Endothelial cell of umbilical vein (primary cell): ENCODE measurements at regions not wholly inside any gene's neighbourhood (a gene's known extent, or its start where the extent isn't known, plus 50 kb on each side); places are given as distances from the start of the nearest gene placed in this dataset.

Experiments
- BruUV-seq: library from RNA; stranded (reverse); fragments of 400-500 nt; replicated peaks from 2 replicates; lab custom pipeline; 2021; lab: Mats Ljungman, UMichigan
- CTCF ChIA-PET: fragments of 300-600, 350-600 bp; sonication (Branson Sonifier 250); formaldehyde crosslinking; loops from one replicate; lab custom pipeline; 2021; ENCODE audit warnings: antibody characterized with exemption, inconsistent platforms; lab: Charles Lee
- POLR2A ChIA-PET: fragments of 300-600, 350-600 bp; sonication (Branson Sonifier 250); formaldehyde crosslinking; loops from one replicate; lab custom pipeline; 2021; ENCODE audit warnings: antibody characterized with exemption, inconsistent platforms; lab: Charles Lee
- DNase-seq: peaks from one replicate; pipeline ENCODE4 v3.0.0-alpha.2; 2011; ENCODE audit warnings: low read depth, low spot score
- FAIRE-seq: peaks from 2 replicates; lab custom pipeline; 2011; peaks lifted over from hg19 to GRCh38; lab: Jason Lieb, UNC
- H2AFZ ChIP-seq: 2 replicates; pipeline ENCODE4 v1.6.0; 2012; ENCODE audit warnings: low read depth, low read length, control low read depth, inconsistent platforms
- H3K27ac ChIP-seq: 2 replicates; pipeline ENCODE4 v1.5.1; 2011; ENCODE audit warnings: low read depth, mild to moderate bottlenecking, control low read depth, low read length, moderate library complexity; ENCODE audit not compliant: insufficient read depth
- H3K27me3 ChIP-seq, 2 experiments: 2 replicates each; pipeline versions ENCODE4 v1.6.0 to v1.6.1; 2011; ENCODE audit warnings: low read length in 2 of 2, mixed read lengths in 1 of 2; ENCODE audit not compliant: control insufficient read depth in 2 of 2, insufficient read depth in 2 of 2
- H3K36me3 ChIP-seq, 2 experiments: 2 replicates in 1 of 2; 3 replicates in 1 of 2; pipeline ENCODE4 v1.5.1; 2011; ENCODE audit warnings: low read length in 2 of 2, mild to moderate bottlenecking in 1 of 2, moderate library complexity in 1 of 2; ENCODE audit not compliant: control insufficient read depth in 2 of 2, insufficient read depth in 2 of 2; ENCODE audit errors: extremely low read depth in 1 of 2
- H3K4me1 ChIP-seq: 3 replicates; pipeline ENCODE4 v1.5.1; 2011; ENCODE audit warnings: mild to moderate bottlenecking, low read length; ENCODE audit not compliant: control insufficient read depth, insufficient read depth; ENCODE audit errors: extremely low read depth
- H3K4me2 ChIP-seq: 2 replicates; pipeline ENCODE4 v1.6.1; 2011; ENCODE audit warnings: low read length, control low read depth, mixed read lengths; ENCODE audit not compliant: insufficient read depth
- H3K4me3 ChIP-seq, 3 experiments: fragments of 200-600 bp in 1 of 3; sonication (generic), shearing (Covaris generic) in 1 of 3; replicated peaks in 1 of 3; 2 replicates each; pipeline ENCODE4 v1.5.1; 2011 to 2016; ENCODE audit warnings: control low read depth in 3 of 3, low read length in 3 of 3, mild to moderate bottlenecking in 2 of 3, inconsistent platforms in 1 of 3, low read depth in 1 of 3, moderate library complexity in 1 of 3; ENCODE audit not compliant: insufficient read depth in 1 of 3
- H3K79me2 ChIP-seq: 2 replicates; pipeline ENCODE4 v1.6.0; 2012; ENCODE audit warnings: low read length, inconsistent platforms; ENCODE audit not compliant: control insufficient read depth, insufficient read depth
- H3K9ac ChIP-seq: replicated peaks from 2 replicates; pipeline ENCODE3; 2011; ENCODE audit warnings: low read length, control low read depth; ENCODE audit not compliant: insufficient read depth; ENCODE audit errors: extremely low read depth
- H3K9me1 ChIP-seq: replicated peaks from 3 replicates; pipeline ENCODE4 v1.6.0; 2011; ENCODE audit warnings: mild to moderate bottlenecking, low read length; ENCODE audit not compliant: control insufficient read depth, insufficient read depth; ENCODE audit errors: extremely low read depth
- H3K9me3 ChIP-seq: replicated peaks from 2 replicates; pipeline ENCODE4 v1.5.1; 2012; ENCODE audit warnings: low read length, inconsistent platforms; ENCODE audit not compliant: control insufficient read depth, insufficient read depth
- H4K20me1 ChIP-seq: replicated peaks from 2 replicates; pipeline ENCODE3; 2011; ENCODE audit warnings: mild to moderate bottlenecking, low read length; ENCODE audit not compliant: control insufficient read depth, insufficient read depth; ENCODE audit errors: extremely low read depth
- CTCF ChIP-seq, 2 donors: IDR thresholded peaks; 1 replicate in 1 of 2; 2 replicates in 1 of 2; pipeline ENCODE4 v1.5.1; 2011; ENCODE audit warnings: low read length in 2 of 2, mild to moderate bottlenecking in 2 of 2, moderate library complexity in 2 of 2, control low read depth in 1 of 2, inconsistent platforms in 1 of 2, low read depth in 1 of 2; ENCODE audit not compliant: insufficient read depth in 1 of 2; ENCODE audit errors: extremely low read depth in 1 of 2
- EZH2 ChIP-seq: IDR thresholded peaks from 2 replicates; pipeline ENCODE4 v1.6.1; 2012; ENCODE audit warnings: borderline replicate concordance, low read depth, mild to moderate bottlenecking, moderate library complexity, low read length, inconsistent platforms; ENCODE audit not compliant: severe bottlenecking
- FOS ChIP-seq: IDR thresholded peaks from 2 replicates; pipeline ENCODE4 v1.6.1; 2011; ENCODE audit warnings: mild to moderate bottlenecking, low read length, moderate library complexity, borderline replicate concordance; ENCODE audit not compliant: insufficient read depth
- GATA2 ChIP-seq: IDR thresholded peaks from 2 replicates; pipeline ENCODE4 v1.7.0; 2011; ENCODE audit warnings: low read depth, mild to moderate bottlenecking, moderate library complexity, mixed read lengths, low read length; ENCODE audit not compliant: insufficient read length, insufficient read depth
- JUN ChIP-seq: IDR thresholded peaks from 2 replicates; pipeline ENCODE4 v1.6.1; 2011; ENCODE audit warnings: borderline replicate concordance, low read depth; ENCODE audit not compliant: insufficient read length, insufficient read depth
- MAX ChIP-seq: IDR thresholded peaks from 2 replicates; pipeline ENCODE4 v1.6.1; 2011; ENCODE audit not compliant: insufficient read depth, insufficient read length
- MYC ChIP-seq: IDR thresholded peaks from one replicate; pipeline ENCODE4 v1.6.1; 2011; ENCODE audit warnings: mild to moderate bottlenecking, low read depth, low read length
- POLR2A ChIP-seq: IDR thresholded peaks from 2 replicates; pipeline ENCODE4 v1.6.1; 2012; ENCODE audit warnings: low read depth, mild to moderate bottlenecking, control low read depth, low read length
- POLR2AphosphoS5 ChIP-seq: IDR thresholded peaks from 2 replicates; pipeline ENCODE4 v1.6.1; 2012; ENCODE audit warnings: low read depth, mild to moderate bottlenecking, control low read depth, low read length, moderate library complexity; ENCODE audit not compliant: insufficient read depth
- dilution Hi-C: fragments of 300-500 bp; cut with MboI; formaldehyde crosslinking; loops from one replicate; pipeline ENCODE4 v1.15.0; 2019; ENCODE audit warnings: low sequenced_read_pairs; ENCODE audit not compliant: extremely low pct_ligation_motif_present
- intact Hi-C: fragments of 100-400 bp; cut with micrococcal nuclease; formaldehyde crosslinking; loops from one replicate; pipeline ENCODE4 v1.10.0; 2022

- no TSS peak for BruUV-seq
- Histone ChIP-seq H3K36me3 (no peaks in the 10 kb centered on the region), H3K4me2 (no peak overlapping the region), H2AFZ (no peak overlapping the region), H3K9me3 (no peaks in the 10 kb centered on the region), H3K9ac (no peak overlapping the region), H3K4me3 (no peak overlapping the region), H3K4me1 (no peaks in the 10 kb centered on the region), H3K9me1 (no peaks in the 10 kb centered on the region), H4K20me1 (no peaks in the 10 kb centered on the region), H3K27me3 (no peaks in the 10 kb centered on the region), H3K27ac (no peak overlapping the region), H3K79me2 (no peaks in the 10 kb centered on the region)
- DNase-seq (no peak), FAIRE-seq (no peak)
- POLR2A ChIA-PET = no interaction called here
- TF ChIP-seq CTCF (IDR thresholded peaks at IDR 0.05; ENCODE audit: extremely low read depth in 1 of 2, insufficient read depth in 1 of 2, low read depth in 1 of 2, low read length in 2 of 2) = no peak
- no peak for TF ChIP-seq POLR2AphosphoS5
- TF ChIP-seq GATA2 = no peak
- no peak for TF ChIP-seq POLR2A
- no peak for TF ChIP-seq FOS
- dilution Hi-C loops (no loop called here), intact Hi-C loops (no loop called here)
- CTCF ChIA-PET = interaction anchor here (1.3 kb wide), 1 partner anchor 9 kb away, joined by 3 read pairs; no protein-coding TSS in a partner anchor
These were observed 653.4 kb downstream of the MMUT start for GRCh38 chr6:48809700-48810099.

GRCh38 chr6:48809245-48809644 is 653.8 kb downstream of the MMUT start:
- Histone ChIP-seq H3K4me2 (no peak overlapping the region), H3K27me3 (no peaks in the 10 kb centered on the region), H3K79me2 (no peaks in the 10 kb centered on the region), H3K27ac (no peak overlapping the region), H3K4me1 (no peaks in the 10 kb centered on the region), H3K36me3 (no peaks in the 10 kb centered on the region), H2AFZ (no peak overlapping the region), H3K4me3 (no peak overlapping the region), H3K9ac (no peak overlapping the region), H3K9me3 (no peaks in the 10 kb centered on the region), H4K20me1 (no peaks in the 10 kb centered on the region), H3K9me1 (no peaks in the 10 kb centered on the region)
- dilution Hi-C loops = no loop called here
- DNase-seq (no peak), FAIRE-seq (no peak)
- TF ChIP-seq MAX = no peak
- no peak for TF ChIP-seq MYC
- TF ChIP-seq GATA2 = no peak
- no peak for TF ChIP-seq JUN
- no peak for TF ChIP-seq EZH2
- TF ChIP-seq FOS = no peak
- BruUV-seq = no TSS peak
- intact Hi-C loops = no loop called here
- ChIA-PET CTCF (interaction anchor here (1.3 kb wide), 1 partner anchor 9 kb away, joined by 3 read pairs; no protein-coding TSS in a partner anchor), POLR2A (no interaction called here)
